ENCODE measurements at regions not wholly inside any gene's neighbourhood (a gene's known extent, or its start where the extent isn't known, plus 50 kb on each side); places are given as distances from the start of the nearest gene placed in this dataset.
A peak's percentile ranks its signal among the peaks of the same experiment; 100 is the strongest.
"Not testable (repeated sequence)": the region's sequence is repeated elsewhere in the genome, so short reads cannot be mapped to it uniquely, and the experiment has no call there.

DNA sequence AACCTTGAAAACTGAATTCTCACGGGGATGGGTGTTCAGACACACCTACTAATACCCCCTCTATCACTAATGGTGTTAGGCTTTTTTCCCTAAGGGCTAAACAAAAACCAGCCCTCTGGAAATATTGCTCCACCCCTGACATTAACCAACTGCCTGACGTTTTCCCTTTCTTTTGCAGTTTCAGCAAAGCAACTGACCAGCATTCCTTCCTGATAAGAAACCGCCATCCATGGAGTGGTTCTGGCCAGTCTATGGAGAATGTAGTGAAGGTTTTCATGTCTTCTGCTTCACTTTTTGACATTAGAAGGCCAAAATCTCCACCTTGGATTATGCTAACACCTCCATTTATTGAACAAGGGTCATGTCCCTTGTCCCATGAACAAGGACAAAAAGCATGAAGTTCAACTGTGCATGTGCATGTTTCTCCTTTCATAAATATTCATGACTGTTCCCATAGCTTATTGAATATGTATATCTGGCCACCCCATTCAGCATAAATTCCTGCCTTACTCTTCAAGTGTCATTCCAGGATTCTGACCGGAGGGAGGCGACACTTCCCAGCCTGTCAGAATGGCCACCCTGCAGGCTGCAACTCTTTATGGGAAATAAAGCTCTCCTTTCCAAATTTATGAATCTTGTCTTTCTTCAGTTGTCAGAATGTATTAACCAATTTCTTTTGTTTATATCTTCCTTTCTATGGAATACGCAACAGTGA lies 314.3 kb downstream of the HHIPL2 start:
- no peak for DNase-seq

DNA sequence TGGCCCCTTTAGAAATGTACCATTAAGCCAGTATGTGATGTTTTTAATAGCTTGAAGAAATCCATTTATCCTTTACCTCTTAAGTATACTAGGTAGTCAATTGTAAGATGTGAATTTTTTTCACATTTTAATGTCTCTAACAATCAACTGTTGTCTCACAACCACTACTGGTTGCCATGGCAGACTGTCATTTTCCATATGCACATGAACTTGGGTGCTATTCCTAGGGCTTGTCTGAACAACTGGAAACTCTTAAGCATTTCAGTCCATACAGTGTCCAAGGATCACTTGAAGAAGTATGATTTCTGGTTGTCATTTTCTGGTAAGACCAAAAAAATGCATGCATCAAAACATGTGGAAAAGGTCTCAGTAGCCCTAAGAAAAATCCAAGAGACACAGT lies 315.1 kb downstream of the HHIPL2 start:
- DNase-seq: no peak

DNA sequence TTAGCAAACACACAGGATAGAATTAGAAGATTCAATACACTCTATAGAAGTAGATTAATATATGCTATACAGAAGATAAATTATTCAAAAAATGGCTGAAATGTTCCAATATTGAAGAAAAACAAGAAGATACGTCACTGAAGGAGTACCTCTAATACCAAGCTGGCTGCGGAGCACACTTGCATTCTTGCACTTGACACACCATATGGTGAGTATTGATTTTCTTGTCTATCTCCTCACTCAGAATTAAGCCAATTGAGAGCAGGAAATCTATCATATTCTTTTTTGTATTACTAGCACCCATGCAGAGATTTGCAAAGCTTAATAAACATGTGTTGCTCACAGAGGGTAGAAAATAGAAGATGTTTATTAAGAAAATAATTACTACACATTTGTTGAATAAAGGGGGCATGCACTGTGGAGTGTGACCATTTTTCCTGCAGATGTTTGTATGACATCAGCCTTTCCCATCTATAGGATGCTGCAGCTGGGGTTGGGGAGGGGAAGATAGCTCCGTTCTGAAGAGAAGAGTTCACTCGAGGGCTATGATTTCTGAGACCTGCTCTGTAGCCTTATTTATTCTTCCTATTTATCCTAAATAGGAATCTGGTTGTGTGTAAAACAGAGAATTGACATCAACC lies 318.1 kb downstream of the HHIPL2 start:
- no peak for DNase-seq

DNA sequence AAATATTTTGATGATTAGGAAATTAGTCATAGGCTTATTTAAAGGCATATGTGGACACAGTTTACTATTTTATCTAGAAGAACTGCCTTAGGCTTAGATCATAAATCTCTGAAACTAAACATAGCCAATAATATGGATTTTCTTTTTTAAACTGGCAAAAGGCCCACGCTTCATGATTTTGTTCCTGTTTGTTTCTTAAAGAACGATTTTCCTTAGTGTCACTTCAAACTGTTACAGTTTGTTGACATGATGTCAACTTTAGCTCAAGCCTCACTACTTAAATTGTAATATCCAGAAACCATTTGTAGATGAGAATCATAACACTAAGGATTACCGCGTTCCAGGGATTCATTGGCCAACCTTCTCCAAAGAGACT lies 322.6 kb downstream of the HHIPL2 start:
- no peak for DNase-seq

DNA sequence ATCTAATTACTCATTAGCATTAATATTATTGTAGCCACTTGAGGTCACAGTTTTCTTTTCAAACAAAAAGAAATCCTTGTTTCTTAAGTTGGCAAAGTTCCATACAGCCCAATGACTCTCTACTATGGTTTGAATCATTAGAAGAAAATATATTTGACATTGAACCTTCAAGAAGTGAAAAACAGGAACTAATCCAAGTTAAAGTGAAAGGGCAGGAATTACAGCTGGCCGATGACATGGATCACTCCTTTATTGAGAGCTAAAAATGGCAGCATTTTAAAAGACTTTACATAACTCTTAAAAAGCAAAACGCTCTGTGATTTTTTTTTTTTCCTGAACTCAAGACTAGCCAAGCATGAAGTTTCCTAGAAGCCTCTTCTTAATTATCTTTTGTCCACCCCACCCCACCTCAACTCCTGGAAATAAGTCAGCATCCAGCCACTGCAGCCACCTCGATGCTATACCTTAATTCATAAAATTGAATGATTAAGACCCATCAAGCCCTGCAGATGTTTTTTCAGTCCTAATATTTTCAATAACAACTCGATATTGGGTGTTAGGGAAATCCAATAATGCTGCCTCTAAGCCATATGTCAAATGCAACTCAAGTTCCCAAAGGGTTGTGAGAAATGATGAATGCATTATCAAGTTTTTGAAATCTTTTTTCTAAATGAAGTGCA lies 323.1 kb downstream of the HHIPL2 start:
- DNase-seq: no peak

DNA sequence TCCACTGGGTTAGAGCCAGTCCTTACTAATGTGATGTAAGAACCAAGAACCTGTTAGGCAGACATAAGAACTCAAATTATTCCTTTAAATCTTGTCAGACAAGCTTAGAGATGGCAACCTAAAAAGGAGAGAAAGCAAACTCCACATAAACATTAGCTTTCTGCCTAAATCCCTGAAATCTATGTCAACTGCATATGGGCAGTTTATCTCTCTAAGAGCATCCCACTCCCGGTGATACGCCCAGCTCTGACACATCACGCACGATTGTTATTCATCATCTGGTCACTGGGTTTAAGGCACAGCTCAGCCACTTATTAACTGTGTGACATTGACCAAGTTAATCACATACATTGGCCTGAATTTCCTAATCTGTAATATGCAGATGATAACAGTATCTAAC lies 323.7 kb downstream of the HHIPL2 start:
- no peak for DNase-seq

DNA sequence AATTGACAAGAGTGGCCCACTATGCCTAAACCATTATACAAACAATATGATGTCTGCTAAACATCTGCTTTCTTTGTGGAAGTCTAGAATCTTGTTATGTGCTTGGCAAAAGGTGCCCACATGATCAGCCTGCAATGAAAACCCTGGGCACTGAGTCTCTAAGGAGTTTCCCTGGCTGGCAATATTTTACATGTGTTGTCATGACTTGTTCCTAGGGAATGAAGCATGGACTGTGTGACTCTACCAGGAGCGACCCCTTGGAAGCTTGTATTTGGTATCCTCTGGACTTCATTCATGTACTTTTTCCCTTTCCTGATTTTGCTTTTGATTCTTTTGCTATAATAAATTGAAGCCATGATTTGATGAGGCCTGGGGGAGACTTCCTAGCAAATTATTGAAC lies 324.9 kb downstream of the HHIPL2 start:
- no peak for DNase-seq

DNA sequence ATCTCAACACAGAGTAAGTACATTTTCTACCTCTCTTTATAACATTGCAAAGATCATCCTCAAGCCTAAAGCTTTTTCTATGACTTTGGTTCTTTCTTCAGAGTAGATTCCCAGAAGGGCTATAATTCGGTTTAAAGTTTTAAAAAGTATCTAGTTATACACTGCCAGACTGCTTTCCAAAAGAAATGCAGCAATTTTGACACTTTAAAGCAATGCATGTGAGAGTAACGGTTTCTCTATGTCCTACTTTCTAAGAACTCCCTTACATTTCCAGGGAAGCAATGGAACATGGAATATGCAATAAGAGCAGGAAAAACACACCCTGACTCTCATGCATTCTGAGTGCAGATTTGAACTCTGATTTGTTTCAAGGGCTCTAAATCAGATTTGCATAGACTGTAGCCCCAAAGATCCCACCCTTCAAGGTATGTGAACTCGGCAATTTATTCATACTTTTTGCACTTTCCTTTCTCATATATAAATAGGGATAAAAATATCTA lies 331.6 kb downstream of the HHIPL2 start:
- no peak for DNase-seq

DNA sequence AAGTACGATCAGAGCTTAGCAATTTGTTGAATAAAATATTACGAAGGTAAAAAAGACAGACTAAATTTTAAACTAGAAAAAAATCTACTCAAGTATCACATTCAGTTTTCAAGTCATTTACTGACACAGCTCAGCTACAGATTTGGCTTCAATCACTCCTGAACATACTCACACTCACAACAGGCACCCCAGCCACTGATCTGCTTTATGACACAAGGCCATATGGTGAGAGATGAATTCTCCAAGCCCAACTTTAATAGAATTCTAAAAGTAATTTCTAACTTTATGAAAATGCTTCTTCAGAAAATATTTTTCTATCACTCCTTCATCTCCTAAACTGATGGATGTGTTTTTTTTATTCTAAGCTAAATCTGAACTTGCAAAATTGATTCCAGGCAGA lies 337.1 kb downstream of the HHIPL2 start:
- DNase-seq: no peak

DNA sequence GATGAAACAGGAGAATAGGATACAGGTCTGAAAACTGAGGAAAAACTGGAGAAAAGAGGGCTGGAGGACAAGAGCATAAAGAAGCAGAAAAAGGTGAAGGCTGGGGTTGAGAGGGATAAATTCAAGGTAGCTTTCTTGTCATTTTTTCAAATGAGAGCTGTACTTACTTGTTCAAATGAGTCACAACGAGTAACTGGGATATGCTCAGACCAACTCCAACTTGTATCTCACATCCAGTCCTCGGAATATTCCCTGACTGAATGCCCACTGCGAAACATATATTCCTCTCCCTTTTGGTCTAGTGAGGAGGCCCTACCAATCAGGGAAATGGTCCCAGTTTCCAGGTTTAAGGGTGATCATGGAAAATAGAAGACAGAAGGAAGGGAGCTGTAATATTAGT lies 343.4 kb downstream of the HHIPL2 start:
- no peak for DNase-seq

DNA sequence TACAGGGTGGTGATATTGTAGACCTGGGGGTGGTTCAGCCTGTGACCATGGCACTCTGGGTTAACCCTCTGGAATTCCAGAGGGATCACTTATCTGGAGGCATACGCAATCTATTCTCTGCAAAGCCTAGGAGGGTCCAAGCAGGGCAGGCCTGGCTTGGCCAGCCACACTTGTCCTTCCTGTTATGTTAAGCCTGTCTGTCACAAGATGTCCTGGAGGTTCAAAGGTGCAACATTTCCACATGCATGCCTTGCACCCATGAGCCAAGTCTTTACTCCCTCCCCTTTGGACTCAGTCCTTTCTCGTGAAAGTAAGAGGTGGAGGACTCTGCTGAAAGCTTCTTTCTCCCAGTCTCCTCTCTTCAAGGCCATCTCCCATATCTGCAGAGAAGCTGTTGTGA lies 345.1 kb downstream of the HHIPL2 start:
- no peak for DNase-seq

DNA sequence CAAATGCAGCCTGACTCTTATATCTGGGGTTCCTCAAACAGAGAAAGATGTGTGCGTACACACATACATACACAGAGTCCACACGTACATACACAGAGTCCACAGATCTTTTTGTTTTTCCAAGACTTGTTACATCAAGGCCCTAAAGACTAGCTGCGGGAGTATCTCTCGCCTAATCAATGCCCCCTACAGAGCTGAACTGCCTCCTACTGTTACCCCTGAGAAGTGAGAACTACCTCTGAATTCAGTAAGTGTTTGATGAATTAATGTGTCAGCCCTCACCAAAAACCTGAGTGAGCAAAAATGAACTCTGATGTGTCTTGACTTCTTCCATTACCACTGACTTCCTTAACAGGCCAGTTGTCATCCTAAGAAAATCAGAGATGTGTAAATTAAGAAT lies 351.2 kb downstream of the HHIPL2 start:
- DNase-seq: no peak

DNA sequence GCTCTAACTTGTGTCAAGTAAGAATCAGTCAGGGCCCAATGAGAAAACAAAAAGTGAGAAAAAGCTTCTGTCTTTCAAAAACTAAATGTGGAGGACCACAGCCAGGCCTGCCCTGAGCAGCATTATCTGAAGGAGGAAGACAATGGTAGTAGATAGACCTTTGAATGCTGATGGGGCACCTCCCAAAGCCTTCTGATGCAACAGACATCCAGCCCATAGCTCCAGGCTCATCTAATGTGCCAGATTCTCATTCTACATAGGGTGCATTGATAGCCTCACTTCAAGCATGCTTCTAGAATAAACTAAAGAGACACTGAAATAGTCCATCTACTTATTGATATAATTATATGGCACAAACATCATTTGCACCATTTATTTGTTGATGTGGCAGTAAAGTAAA lies 351.6 kb downstream of the HHIPL2 start:
- no peak for DNase-seq

DNA sequence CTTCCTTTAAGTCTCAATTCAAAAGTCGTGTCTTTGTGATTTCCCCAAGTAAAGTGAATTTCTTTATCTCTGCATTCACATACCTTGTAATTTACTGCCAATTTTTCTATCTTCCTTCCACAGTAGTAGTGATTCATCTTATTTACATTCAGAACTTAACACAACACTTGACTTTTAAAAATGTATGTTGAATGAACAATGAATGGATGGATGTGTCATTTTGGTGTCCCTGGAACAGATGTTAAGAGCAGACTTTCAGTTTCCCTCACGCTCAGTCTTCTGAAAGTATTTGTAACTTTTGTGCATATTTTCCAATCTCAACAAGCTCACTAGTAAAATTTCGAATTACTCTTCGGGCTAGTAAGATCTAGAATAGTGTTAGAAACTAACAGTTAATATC lies 352.0 kb downstream of the HHIPL2 start:
- DNase-seq: no peak

DNA sequence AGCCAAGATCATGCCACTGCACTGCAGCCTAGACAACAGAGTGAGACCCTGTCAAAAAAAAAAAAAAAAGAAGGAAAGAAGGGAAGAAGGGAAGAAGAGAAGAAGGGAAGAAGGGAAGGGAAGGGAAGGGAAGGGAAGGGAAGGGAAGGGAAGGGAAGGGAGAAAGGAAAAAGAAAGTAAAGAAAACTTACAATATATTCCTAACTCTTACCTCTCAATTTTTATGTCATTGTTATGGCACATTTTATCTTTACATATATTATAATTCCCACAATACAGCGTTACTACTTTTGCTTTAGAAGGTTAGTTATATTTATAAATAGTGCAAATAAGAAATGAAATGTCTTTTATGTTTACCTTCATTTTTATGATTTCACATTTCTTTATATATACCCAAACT lies 358.7 kb downstream of the HHIPL2 start:
- DNase-seq: no peak

DNA sequence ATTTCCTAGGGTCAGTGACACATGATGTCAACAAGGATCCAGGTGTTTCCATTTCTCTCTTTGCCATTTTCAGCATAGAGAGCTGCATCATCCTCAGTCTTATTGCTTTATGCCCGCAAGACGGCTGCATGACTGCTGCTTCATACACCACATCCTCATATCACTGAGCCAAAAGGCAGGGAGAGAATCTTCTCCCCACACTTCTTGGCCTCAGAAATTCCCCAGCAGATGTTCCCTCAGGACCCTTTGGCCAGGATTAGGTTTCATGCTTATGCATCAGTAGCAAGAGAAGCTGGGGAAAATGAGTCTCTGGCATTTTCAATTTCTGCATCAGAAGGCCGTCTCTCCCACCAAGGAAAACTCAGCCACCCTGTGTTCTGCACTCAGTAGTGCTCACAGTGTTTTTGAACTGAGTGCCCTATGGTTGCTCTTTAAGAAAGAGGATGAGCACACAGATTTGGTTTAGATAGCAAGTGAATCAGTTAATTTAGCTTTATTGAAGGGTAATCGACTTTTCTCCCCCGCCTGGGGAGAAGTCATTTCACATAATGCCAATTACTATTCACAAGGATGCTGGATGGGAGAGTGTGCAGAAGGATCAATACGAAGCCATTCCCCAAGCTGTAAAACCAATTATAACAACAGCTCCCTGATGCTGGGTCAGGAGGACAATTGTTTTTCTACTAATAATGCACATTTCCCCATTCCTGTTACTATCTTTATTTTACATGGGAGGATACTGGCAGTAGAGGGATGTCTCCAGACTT lies 360.2 kb downstream of the HHIPL2 start:
- no peak for DNase-seq

DNA sequence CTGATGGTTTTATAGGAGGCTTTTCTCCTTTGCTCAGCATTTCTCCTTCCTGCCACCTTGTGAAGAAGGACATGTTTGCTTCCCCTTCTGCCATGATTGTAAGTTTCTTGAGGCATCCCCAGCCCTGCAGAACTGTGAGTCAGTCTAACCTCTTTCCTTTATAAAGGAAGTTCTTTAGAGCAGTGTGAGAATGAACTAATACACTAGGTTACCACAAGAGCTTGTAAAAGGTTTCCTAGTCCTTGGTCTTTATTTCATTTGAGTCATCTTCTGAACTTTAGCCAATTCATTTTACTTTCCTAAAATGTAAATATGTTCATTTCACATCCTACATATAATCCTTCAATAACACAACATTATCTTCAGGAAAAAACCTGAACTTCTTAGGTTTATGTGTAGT lies 365.3 kb downstream of the HHIPL2 start:
- DNase-seq: no peak

DNA sequence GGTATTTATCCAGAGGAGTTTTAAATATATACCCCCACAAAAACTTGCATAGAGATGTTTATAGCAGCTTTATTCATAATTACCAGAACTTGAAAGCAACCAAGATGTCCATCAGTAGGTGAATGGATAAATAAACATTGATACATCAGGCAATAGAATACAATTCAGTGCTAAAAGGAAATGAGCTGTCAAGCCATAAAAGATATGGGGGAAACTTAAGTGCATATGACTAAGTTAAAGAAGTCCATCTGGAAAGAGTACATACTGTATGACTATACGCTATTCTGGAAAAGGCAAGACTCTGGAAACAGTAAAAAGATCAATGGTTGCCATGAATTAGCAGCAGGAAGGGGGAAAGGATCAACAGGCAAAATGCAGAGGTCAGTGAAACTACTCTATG lies 366.7 kb downstream of the HHIPL2 start:
- no peak for DNase-seq

DNA sequence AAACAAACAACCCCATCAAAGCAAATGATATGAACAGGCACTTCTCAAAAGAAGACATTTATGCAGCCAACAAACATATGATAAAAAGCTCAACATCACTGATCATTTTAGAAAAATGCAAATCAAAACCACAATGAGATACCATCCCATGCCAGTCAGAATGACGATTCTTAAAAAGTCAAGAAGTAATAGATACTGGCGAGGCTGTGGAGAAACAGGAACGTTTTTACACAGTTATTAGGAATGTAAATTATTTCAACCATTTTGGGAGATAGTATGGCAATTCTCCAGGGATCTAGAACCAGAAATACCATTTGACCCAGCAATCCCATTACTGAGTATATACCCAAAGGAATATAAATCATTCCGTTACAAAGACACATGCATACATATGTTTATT lies 370.4 kb downstream of the HHIPL2 start:
- not testable (repeated sequence) for DNase-seq

DNA sequence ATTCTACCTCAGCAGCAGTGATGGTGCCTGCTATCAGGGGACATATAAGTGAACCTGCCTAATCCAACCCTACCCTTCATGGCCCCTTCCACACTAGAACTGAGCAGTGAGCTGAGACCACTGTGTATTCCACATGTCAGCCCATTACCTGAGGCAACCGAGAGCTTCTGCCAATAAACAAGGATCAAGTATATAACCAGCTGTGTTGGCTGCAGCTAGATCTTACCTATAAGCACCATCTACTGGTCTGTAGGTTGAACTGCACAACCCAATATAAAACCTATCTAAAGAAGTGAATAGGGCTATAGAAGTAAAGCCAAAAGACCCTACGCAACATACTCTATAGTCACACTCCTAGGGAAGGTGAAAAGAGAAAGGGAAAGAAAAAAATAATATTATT lies 376.9 kb downstream of the HHIPL2 start:
- no peak for DNase-seq

DNA sequence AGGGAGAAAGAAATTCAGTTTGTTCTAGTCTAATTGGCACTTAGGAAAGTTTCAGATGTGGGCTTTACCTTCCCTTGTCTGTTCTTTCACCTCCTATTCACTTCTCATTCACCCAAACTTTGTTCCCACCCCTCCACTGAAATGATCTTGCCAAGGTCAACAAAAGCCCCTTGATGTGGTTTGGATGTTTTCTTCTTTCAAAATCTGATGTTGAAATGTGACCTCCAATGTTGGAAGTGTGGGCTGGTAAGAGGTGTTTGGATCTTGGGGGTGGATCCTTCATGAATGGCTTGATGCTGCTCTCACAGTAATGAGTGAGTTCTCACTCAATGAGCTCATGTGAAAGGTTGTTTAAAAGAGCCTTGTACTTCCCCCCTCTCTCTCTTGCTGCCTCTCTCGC lies 379.3 kb downstream of the HHIPL2 start:
- no peak for DNase-seq

DNA sequence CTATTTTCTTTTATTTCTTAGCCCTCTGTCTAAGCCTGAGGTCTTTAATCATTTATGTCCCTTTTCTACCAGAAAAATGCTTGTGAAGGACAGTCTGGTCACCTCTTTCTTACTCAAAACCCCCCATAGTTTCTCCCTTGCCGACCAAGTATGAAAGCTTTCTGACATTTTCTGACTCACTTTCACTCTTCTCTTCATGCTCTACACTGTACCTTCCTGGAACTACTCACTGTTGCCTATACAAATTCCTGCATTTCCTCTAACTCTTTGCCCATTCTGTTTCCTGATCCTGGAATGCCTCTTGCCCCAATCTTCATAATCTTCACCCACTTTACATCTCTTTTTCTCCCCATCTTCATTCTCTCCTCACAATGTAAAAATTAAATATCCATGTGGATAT lies 380.0 kb downstream of the HHIPL2 start:
- no peak for DNase-seq

DNA sequence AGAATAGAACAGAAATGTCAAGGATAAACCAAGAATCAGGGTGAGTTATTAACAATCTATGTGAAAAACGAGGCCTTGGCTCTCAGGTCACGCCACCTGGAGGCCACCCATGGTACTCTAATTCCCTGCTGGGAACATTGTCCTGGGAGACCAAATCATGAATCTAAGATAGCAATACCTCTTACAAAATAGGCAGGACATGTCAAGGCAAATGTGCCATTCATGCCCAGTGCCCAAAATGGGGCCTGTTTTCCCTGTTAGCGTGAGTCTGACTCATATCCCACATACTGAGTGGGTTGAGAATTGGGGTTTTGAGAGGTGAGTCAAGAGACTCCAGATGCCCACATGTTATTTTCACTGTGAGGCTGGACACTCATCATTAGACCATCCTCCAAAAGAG lies 380.8 kb downstream of the HHIPL2 start:
- DNase-seq: peak in 2 of 14 donors; percentile 2 to 9
